Stimulated activated CD4-positive, alpha-beta T cell treated with anti-CD3 and anti-CD28 coated beads, Interleukin-4, amount 100 ng/mL, for 48 hours (primary cell): ENCODE measurements at regions not wholly inside any gene's neighbourhood (a gene's known extent, or its start where the extent isn't known, plus 50 kb on each side); places are given as distances from the start of the nearest gene placed in this dataset.
"Not testable (repeated sequence)": the region's sequence is repeated elsewhere in the genome, so short reads cannot be mapped to it uniquely, and the experiment has no call there.

Experiments used
- DNase-seq, 2 donors: peaks; one replicate each; pipeline ENCODE4 v3.0.0-alpha.2; 2020; ENCODE audit warnings: low read depth in 2 of 2

GRCh38 chr1:223022641-223023473 lies 120.2 kb downstream of the TLR5 start:
- no peak for DNase-seq

- no peak for DNase-seq
These were observed 119.2 kb downstream of the TLR5 start for GRCh38 chr1:223023863-223024262.

GRCh38 chr1:223024486-223024885 lies 118.6 kb downstream of the TLR5 start:
- DNase-seq = not testable (repeated sequence)

- not testable (repeated sequence) for DNase-seq
These were observed 117.8 kb downstream of the TLR5 start for GRCh38 chr1:223025190-223025734.

GRCh38 chr1:223026639-223027038 lies 116.4 kb downstream of the TLR5 start:
- not testable (repeated sequence) for DNase-seq

GRCh38 chr1:223029985-223030769 lies 112.9 kb downstream of the TLR5 start:
- no peak for DNase-seq

GRCh38 chr1:223030871-223031400 lies 112.1 kb downstream of the TLR5 start:
- DNase-seq = no peak

GRCh38 chr1:223031733-223032601 lies 111.1 kb downstream of the TLR5 start:
- no peak for DNase-seq

GRCh38 chr1:223033658-223034057 lies 109.4 kb downstream of the TLR5 start:
- DNase-seq = no peak

GRCh38 chr1:223034270-223034798 lies 108.7 kb downstream of the TLR5 start:
- DNase-seq = no peak

- no peak for DNase-seq
These were observed 107.1 kb downstream of the TLR5 start for GRCh38 chr1:223035724-223036478.

GRCh38 chr1:223036479-223036845 lies 106.6 kb downstream of the TLR5 start:
- no peak for DNase-seq

GRCh38 chr1:223037845-223038244 lies 105.2 kb downstream of the TLR5 start:
- DNase-seq = no peak

- DNase-seq = no peak
These were observed 104.6 kb downstream of the TLR5 start for GRCh38 chr1:223038288-223039006.

- no peak for DNase-seq
These were observed 103.1 kb downstream of the TLR5 start for GRCh38 chr1:223039990-223040389.

GRCh38 chr1:223041481-223041880 lies 101.6 kb downstream of the TLR5 start:
- DNase-seq = no peak

- no peak for DNase-seq
These were observed 97.7 kb downstream of the TLR5 start for GRCh38 chr1:223045164-223045957.

GRCh38 chr1:223046011-223046410 lies 97.0 kb downstream of the TLR5 start:
- DNase-seq = no peak

GRCh38 chr1:223046463-223046862 lies 96.6 kb downstream of the TLR5 start:
- DNase-seq = not testable (repeated sequence)
